ENCODE measurements at regions not wholly inside any gene's neighbourhood (a gene's known extent, or its start where the extent isn't known, plus 50 kb on each side); places are given as distances from the start of the nearest gene placed in this dataset.

DNA sequence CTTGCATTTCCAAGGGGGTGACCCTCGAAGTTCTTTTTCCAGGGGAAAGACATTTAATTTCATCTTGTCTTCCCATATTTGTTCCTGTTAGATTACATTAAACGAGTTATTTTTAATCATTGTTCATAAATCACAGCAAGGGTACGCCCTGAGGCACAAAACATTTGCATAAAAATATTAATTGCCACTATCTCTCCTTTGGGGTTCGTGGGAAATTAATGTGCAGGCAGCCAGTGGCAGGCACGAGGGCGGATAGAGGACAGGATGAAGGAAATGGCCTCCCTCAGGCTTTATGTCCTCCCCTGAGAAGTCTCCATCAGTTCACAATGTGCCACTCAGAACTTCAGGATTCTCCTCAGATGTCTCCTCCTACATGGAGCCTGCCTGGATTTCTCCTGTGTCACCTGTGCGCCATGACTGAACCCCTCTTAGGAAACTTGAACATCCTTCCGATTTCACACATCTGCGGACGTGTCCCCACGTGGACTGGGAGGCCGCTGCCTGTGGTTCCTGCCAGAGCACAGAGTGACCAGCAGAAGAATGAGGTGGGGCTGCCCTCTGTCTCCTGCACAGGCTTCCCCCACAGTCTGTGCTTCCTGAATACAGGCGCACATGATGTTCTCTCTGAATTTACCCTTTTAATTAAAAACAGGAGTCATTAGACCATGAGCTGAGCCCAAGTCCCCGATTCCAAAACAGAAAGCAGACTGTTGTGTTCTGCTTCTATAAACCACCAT is 1085.9 kb downstream of the TBC1D22A start:
- H3K27me3 ChIP-seq (replicated peaks in 1 of 2; ENCODE audit: control insufficient read depth in 2 of 2, extremely low read depth in 1 of 2, insufficient read depth in 2 of 2, low read length in 1 of 2) = peaks cover 0 to 26% of the 10 kb centered on the region in 2 experiments
- WGBS (ENCODE audit: insufficient coverage) = 71% methylated on average over 7 of the region's 14 CpGs

DNA sequence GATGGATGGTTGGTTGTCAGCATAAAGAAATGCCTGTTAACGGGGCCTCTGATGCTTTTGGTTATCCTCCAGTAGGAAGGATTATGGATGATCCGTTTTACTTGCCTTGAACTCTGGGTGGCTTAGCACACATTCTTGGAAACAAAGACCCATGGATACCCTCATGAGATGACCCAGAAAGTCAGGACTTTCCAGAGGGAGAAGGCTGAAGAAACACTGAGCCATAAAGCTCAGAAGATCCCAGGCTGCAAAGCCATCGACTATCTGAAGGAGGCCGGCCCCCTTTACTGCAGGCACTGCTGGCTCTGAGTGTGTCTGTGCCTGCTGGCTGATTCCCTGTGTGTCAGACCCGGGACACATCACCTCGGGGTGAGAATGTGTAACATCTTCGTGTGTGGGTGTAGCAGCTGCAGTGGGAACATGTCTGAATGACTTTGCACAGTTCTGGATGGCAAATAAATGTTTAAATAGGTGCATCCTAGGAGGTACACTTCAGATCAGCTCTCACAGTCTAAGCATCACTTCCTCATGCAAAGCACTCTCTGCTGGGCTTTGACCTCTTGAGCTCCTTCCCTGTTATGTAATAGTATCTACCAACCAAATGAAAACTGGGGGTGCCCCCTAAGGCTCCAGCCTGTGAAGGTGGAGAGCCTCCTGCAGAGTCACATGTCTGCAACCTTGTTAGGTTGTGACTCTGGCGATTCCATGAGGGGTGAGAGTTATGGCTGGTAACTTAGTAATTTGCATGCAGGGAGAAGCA is 1084.9 kb downstream of the TBC1D22A start:
- Mint-ChIP-seq H3K4me1 (no peaks in the 10 kb centered on the region), H3K36me3 (no peaks in the 10 kb centered on the region), H3K27ac (no peak overlapping the region), H3K27me3 (peaks cover 9 to 18% of the 10 kb centered on the region in 2 donors), H3K4me3 (no peak overlapping the region), H3K9me3 (no peaks in the 10 kb centered on the region)
- Histone ChIP-seq H3K27ac (ENCODE audit: low read length) (no peak overlapping the region), H3K27me3 (replicated peaks in 1 of 2; ENCODE audit: control insufficient read depth in 2 of 2, extremely low read depth in 1 of 2, insufficient read depth in 2 of 2, low read length in 1 of 2) (peaks cover 0 to 31% of the 10 kb centered on the region in 2 experiments), H3K4me3 (ENCODE audit: control insufficient read depth in 1 of 2, extremely low read depth in 1 of 2, low read length in 1 of 2) (no peak overlapping the region), H3K36me3 (ENCODE audit: control insufficient read depth in 2 of 2, extremely low read depth in 1 of 2, insufficient read depth in 1 of 2, low read length in 1 of 2) (no peaks in the 10 kb centered on the region), H3K4me1 (ENCODE audit: control insufficient read depth in 1 of 2, extremely low read depth in 1 of 2, insufficient read depth in 2 of 2, low read length in 2 of 2) (no peaks in the 10 kb centered on the region), H3K9me3 (no peaks in the 10 kb centered on the region)
- POLR2A ChIA-PET = no interaction called here
- DNase-seq (no peak), ATAC-seq (replicated peaks in 1 of 4) (no peak)
- 73% methylated on average over 5 of the region's 8 CpGs for WGBS (ENCODE audit: insufficient coverage)
- CTCF ChIA-PET = no interaction called here

More for the DNA sequence above, 1085.9 kb downstream of the TBC1D22A start:
- ChIA-PET CTCF (no interaction called here), POLR2A (no interaction called here)
- ATAC-seq (replicated peaks in 1 of 4) = no peak
- no peaks in the 10 kb centered on the region for H3K9me3 ChIP-seq
- no peak overlapping the region for H3K4me3 ChIP-seq (ENCODE audit: control insufficient read depth in 1 of 2, extremely low read depth in 1 of 2, low read length in 1 of 2)
- H3K4me1 Mint-ChIP-seq = no peaks in the 10 kb centered on the region
- no peaks in the 10 kb centered on the region for H3K36me3 Mint-ChIP-seq
- no peak overlapping the region for H3K27ac Mint-ChIP-seq
- peaks cover 9 to 17% of the 10 kb centered on the region in 2 donors for H3K27me3 Mint-ChIP-seq
- H3K27ac ChIP-seq (ENCODE audit: low read length) = no peak overlapping the region
- H3K4me1 ChIP-seq (ENCODE audit: control insufficient read depth in 1 of 2, extremely low read depth in 1 of 2, insufficient read depth in 2 of 2, low read length in 2 of 2) = no peaks in the 10 kb centered on the region
- H3K36me3 ChIP-seq (ENCODE audit: control insufficient read depth in 2 of 2, extremely low read depth in 1 of 2, insufficient read depth in 1 of 2, low read length in 1 of 2) = no peaks in the 10 kb centered on the region
- H3K9me3 Mint-ChIP-seq = no peaks in the 10 kb centered on the region
- no peak overlapping the region for H3K4me3 Mint-ChIP-seq
- no peak for DNase-seq

DNA sequence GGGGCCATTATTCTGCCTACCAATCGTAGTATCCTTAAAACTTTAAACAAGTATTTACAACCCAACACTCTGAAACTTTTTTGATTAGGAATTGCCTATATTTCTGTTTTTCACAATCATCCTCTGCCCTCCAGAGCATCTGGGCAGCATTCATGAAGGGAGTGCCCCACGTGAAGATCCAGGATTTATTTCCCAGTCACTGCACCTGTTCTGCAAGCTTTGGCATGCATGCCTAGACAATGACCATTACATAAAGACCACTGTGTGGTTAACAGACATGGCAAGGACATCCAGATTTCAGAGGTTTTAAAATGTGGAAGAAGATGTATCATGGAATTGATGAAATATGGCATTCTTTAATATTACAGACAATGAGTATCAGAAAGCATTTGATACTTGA is 1083.8 kb downstream of the TBC1D22A start:
- H3K27me3 ChIP-seq (replicated peaks in 1 of 2; ENCODE audit: control insufficient read depth in 2 of 2, extremely low read depth in 1 of 2, insufficient read depth in 2 of 2, low read length in 1 of 2) = peaks cover 0 to 39% of the 10 kb centered on the region in 2 experiments
- ATAC-seq (replicated peaks in 1 of 4) (no peak), DNase-seq (no peak)
- CTCF ChIA-PET = no interaction called here
- no peaks in the 10 kb centered on the region for H3K9me3 ChIP-seq
- Mint-ChIP-seq H3K27ac (no peak overlapping the region), H3K4me1 (no peaks in the 10 kb centered on the region), H3K9me3 (no peaks in the 10 kb centered on the region), H3K36me3 (no peaks in the 10 kb centered on the region), H3K27me3 (peaks cover 13 to 17% of the 10 kb centered on the region in 2 donors), H3K4me3 (no peak overlapping the region)
- no peak overlapping the region for H3K4me3 ChIP-seq (ENCODE audit: control insufficient read depth in 1 of 2, extremely low read depth in 1 of 2, low read length in 1 of 2)
- POLR2A ChIA-PET = no interaction called here
- WGBS (ENCODE audit: insufficient coverage) = 50% methylated on average over 1 of the region's 2 CpGs
- no peak overlapping the region for H3K27ac ChIP-seq (ENCODE audit: low read length)
- no peaks in the 10 kb centered on the region for H3K36me3 ChIP-seq (ENCODE audit: control insufficient read depth in 2 of 2, extremely low read depth in 1 of 2, insufficient read depth in 1 of 2, low read length in 1 of 2)
- H3K4me1 ChIP-seq (ENCODE audit: control insufficient read depth in 1 of 2, extremely low read depth in 1 of 2, insufficient read depth in 2 of 2, low read length in 2 of 2) = no peaks in the 10 kb centered on the region

DNA sequence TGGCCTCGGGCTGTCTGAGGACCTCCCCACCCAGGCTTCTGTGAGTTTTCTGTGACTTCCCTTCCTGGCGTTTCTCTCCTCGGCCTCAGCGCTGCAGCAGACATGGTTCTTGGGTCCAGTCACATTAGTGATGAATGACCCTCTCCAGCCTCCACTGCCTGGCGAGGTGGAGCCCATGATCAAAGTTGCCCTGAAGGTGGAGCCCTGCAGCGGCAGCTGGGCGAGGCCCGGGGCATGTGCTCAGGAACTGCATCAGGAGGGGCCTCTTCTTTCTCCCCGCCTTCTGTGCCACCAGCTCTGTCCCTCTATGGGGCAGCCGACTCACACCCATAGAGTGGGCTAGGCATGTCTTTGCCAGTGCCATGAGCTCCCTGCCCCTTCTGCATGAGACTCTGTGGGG is 1079.7 kb downstream of the TBC1D22A start:
- DNase-seq (no peak), ATAC-seq (replicated peaks in 1 of 4) (no peak)
- Histone ChIP-seq H3K27me3 (replicated peaks in 1 of 2; ENCODE audit: control insufficient read depth in 2 of 2, extremely low read depth in 1 of 2, insufficient read depth in 2 of 2, low read length in 1 of 2) (peaks cover 0 to 32% of the 10 kb centered on the region in 2 experiments), H3K36me3 (ENCODE audit: control insufficient read depth in 2 of 2, extremely low read depth in 1 of 2, insufficient read depth in 1 of 2, low read length in 1 of 2) (no peaks in the 10 kb centered on the region), H3K27ac (ENCODE audit: low read length) (no peak overlapping the region), H3K4me1 (ENCODE audit: control insufficient read depth in 1 of 2, extremely low read depth in 1 of 2, insufficient read depth in 2 of 2, low read length in 2 of 2) (no peaks in the 10 kb centered on the region), H3K9me3 (no peaks in the 10 kb centered on the region), H3K4me3 (ENCODE audit: control insufficient read depth in 1 of 2, extremely low read depth in 1 of 2, low read length in 1 of 2) (no peak overlapping the region)
- H3K36me3 Mint-ChIP-seq = no peaks in the 10 kb centered on the region
- no peaks in the 10 kb centered on the region for H3K4me1 Mint-ChIP-seq
- ChIA-PET POLR2A (no interaction called here), CTCF (no interaction called here)
- no peaks in the 10 kb centered on the region for H3K9me3 Mint-ChIP-seq
- 54% methylated on average over 9 of the region's 10 CpGs for WGBS (ENCODE audit: insufficient coverage)
- no peak overlapping the region for H3K4me3 Mint-ChIP-seq
- H3K27ac Mint-ChIP-seq = no peak overlapping the region
- peaks cover 18 to 25% of the 10 kb centered on the region in 2 donors for H3K27me3 Mint-ChIP-seq

DNA sequence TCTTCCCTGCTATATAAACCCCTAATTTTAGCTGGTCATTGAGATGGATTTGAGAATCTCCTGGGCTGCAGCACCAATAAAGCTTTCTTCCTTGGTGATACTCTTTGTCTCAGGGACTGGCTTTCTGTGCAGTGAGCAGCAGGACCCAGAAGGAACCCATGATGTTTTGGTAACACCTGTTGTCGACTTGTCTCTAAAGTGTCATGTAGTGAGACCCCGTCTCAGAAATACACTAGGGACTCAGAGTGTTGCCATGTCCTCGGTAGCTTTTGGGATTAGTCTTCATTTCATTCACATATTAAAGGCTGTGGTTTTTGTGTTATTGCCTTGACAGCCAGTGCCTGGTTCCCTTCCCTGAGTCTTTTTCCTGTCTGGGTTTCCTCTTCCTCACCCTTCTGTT is 1078.7 kb downstream of the TBC1D22A start:
- Histone ChIP-seq H3K27ac (ENCODE audit: low read length) (no peak overlapping the region), H3K9me3 (no peaks in the 10 kb centered on the region), H3K4me1 (ENCODE audit: control insufficient read depth in 1 of 2, extremely low read depth in 1 of 2, insufficient read depth in 2 of 2, low read length in 2 of 2) (no peaks in the 10 kb centered on the region), H3K36me3 (ENCODE audit: control insufficient read depth in 2 of 2, extremely low read depth in 1 of 2, insufficient read depth in 1 of 2, low read length in 1 of 2) (no peaks in the 10 kb centered on the region), H3K4me3 (ENCODE audit: control insufficient read depth in 1 of 2, extremely low read depth in 1 of 2, low read length in 1 of 2) (no peak overlapping the region), H3K27me3 (replicated peaks in 1 of 2; ENCODE audit: control insufficient read depth in 2 of 2, extremely low read depth in 1 of 2, insufficient read depth in 2 of 2, low read length in 1 of 2) (peaks cover 0 to 32% of the 10 kb centered on the region in 2 experiments)
- Mint-ChIP-seq H3K4me3 (no peak overlapping the region), H3K27me3 (peaks cover 17 to 21% of the 10 kb centered on the region in 2 donors), H3K36me3 (no peaks in the 10 kb centered on the region), H3K9me3 (no peaks in the 10 kb centered on the region), H3K27ac (no peak overlapping the region), H3K4me1 (no peaks in the 10 kb centered on the region)
- POLR2A ChIA-PET = no interaction called here
- ATAC-seq (replicated peaks in 1 of 4) (no peak), DNase-seq (no peak)
- CTCF ChIA-PET = no interaction called here
- 73% methylated on average over 2 of the region's 3 CpGs for WGBS (ENCODE audit: insufficient coverage)

DNA sequence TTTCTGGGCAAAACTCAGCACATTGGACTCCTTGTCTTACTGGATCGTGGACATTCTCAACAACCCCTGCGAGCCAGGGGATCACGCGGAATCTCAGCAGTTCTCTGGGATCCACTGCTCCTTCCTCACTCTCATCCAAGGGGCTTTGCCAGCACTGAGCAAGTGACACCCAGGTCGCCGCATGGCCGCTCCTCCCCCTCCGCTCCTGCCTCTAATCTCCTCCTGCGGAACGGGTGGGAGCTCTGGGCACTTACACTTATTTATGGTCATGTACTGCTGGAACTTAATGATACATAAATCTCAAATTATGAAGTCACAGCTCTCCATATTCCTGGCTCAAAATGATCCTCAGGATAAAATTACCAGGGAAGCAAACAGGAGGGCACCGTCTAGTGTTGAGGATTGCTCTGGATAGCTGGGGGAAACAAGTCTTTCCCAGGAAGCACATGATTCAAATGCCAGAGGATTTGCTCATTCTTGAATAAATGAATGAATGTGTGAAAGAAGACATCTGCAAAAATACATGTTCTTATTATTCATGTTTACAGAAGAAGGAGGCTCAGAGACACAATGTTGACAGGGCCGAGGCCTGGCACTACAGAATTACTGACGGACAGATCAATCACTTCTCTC is 1077.3 kb downstream of the TBC1D22A start:
- Histone ChIP-seq H3K4me1 (ENCODE audit: control insufficient read depth in 1 of 2, extremely low read depth in 1 of 2, insufficient read depth in 2 of 2, low read length in 2 of 2) (no peaks in the 10 kb centered on the region), H3K9me3 (no peaks in the 10 kb centered on the region), H3K27me3 (replicated peaks in 1 of 2; ENCODE audit: control insufficient read depth in 2 of 2, extremely low read depth in 1 of 2, insufficient read depth in 2 of 2, low read length in 1 of 2) (peaks cover 0 to 32% of the 10 kb centered on the region in 2 experiments), H3K4me3 (ENCODE audit: control insufficient read depth in 1 of 2, extremely low read depth in 1 of 2, low read length in 1 of 2) (no peak overlapping the region), H3K27ac (ENCODE audit: low read length) (no peak overlapping the region), H3K36me3 (ENCODE audit: control insufficient read depth in 2 of 2, extremely low read depth in 1 of 2, insufficient read depth in 1 of 2, low read length in 1 of 2) (no peaks in the 10 kb centered on the region)
- ATAC-seq (replicated peaks in 1 of 4) (no peak), DNase-seq (no peak)
- CTCF ChIA-PET = no interaction called here
- Mint-ChIP-seq H3K27me3 (peaks cover 14 to 21% of the 10 kb centered on the region in 2 donors), H3K4me1 (no peaks in the 10 kb centered on the region), H3K36me3 (no peaks in the 10 kb centered on the region), H3K27ac (no peak overlapping the region), H3K9me3 (no peaks in the 10 kb centered on the region), H3K4me3 (no peak overlapping the region)
- WGBS (ENCODE audit: insufficient coverage) = 80% methylated on average over 7 of the region's 13 CpGs
- POLR2A ChIA-PET = no interaction called here

Data from T-cell (primary cell).